ENCODE measurements at regions not wholly inside any gene's neighbourhood (a gene's known extent, or its start where the extent isn't known, plus 50 kb on each side); places are given as distances from the start of the nearest gene placed in this dataset.

DNA sequence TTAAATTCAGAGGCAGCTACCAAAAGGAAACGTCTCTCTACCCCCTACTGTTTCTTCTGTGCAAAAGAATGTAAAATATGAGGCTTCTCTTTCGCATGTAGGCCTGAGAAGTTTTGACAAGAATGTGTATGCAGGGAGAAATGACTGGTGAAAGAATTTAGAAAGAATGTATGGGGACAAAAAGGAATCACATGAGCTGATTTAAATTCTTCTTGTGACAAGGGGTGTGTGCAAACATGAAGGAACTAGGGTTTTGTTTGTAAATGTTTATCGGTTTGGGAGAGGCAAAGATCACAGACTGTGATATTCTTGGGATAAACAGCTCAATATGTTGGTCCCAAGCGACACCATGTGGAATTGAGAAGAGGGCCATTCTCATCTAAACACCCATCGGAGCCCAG lies 345.2 kb upstream of the VRK2 start:
- H4K8ac ChIP-seq (replicated peaks; ENCODE audit: insufficient read length, low read depth, low read length) = no peak overlapping the region
- no peak overlapping the region for H4K5ac ChIP-seq (ENCODE audit: insufficient read length, low read depth, low read length)
- Mint-ChIP-seq H3K9me3 (no peaks in the 10 kb centered on the region; a peak in 1 of 5 replicates), H3K27ac (peak overlapping the region; percentile 29 to 96 (median 87)), H3K36me3 (ENCODE audit: insufficient read depth in 1 of 3, low read depth in 3 of 3) (peaks cover 0 to 2% (median 0%) of the 10 kb centered on the region in 3 experiments; a peak in 3 of 7 replicates), H3K27me3 (ENCODE audit: low read depth) (no peaks in the 10 kb centered on the region), H3K4me3 (no peak overlapping the region; a peak in 1 of 5 replicates), H3K4me1 (peaks cover 30 to 47% of the 10 kb centered on the region in 2 experiments)
- peak overlapping the region; percentile 80 for H3K27ac ChIP-seq (ENCODE audit: insufficient read length, low read depth, low read length)
- H3K23me2 ChIP-seq (ENCODE audit: insufficient read length, low read depth, low read length, poor library complexity, severe bottlenecking) = no peaks in the 10 kb centered on the region
- no peak overlapping the region for H2AK5ac ChIP-seq (ENCODE audit: insufficient read length, low read length)
- TF ChIP-seq, protein P1, sequence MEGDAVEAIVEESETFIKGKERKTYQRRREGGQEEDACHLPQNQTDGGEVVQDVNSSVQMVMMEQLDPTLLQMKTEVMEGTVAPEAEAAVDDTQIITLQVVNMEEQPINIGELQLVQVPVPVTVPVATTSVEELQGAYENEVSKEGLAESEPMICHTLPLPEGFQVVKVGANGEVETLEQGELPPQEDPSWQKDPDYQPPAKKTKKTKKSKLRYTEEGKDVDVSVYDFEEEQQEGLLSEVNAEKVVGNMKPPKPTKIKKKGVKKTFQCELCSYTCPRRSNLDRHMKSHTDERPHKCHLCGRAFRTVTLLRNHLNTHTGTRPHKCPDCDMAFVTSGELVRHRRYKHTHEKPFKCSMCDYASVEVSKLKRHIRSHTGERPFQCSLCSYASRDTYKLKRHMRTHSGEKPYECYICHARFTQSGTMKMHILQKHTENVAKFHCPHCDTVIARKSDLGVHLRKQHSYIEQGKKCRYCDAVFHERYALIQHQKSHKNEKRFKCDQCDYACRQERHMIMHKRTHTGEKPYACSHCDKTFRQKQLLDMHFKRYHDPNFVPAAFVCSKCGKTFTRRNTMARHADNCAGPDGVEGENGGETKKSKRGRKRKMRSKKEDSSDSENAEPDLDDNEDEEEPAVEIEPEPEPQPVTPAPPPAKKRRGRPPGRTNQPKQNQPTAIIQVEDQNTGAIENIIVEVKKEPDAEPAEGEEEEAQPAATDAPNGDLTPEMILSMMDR (conservative IDR thresholded peaks at IDR 0.05) = peak; percentile 34; the same call in 1 of the 3 replicates
- H3K23ac ChIP-seq (ENCODE audit: insufficient read length, low read depth, low read length) = no peak overlapping the region
- no peaks in the 10 kb centered on the region for H4K20me1 ChIP-seq (ENCODE audit: control insufficient read depth, insufficient read depth, insufficient read length)
- no peak overlapping the region for H3K18ac ChIP-seq (ENCODE audit: insufficient read length, low read depth, low read length)
- H3K56ac ChIP-seq (ENCODE audit: insufficient read length, low read depth, low read length) = no peak overlapping the region
- no peak overlapping the region for H3K9ac ChIP-seq (ENCODE audit: extremely low read depth, insufficient read length, low read length)
- no peak overlapping the region for H2BK5ac ChIP-seq (ENCODE audit: insufficient read length, low read length)
- no peak overlapping the region for H2BK20ac ChIP-seq (ENCODE audit: low read depth, low read length, poor library complexity, severe bottlenecking)
- H3K27me3 ChIP-seq (ENCODE audit: insufficient read depth, low read length) = no peaks in the 10 kb centered on the region
- WGBS (ENCODE audit: extremely low coverage, insufficient read length, low lambda C conversion rate) = no CpG with 5 or more reads among the region's 5 CpGs
- H2BK12ac ChIP-seq (ENCODE audit: insufficient read length, low read depth, low read length) = no peak overlapping the region
- H3K14ac ChIP-seq (ENCODE audit: insufficient read depth, low read length) = no peak overlapping the region
- H2BK120ac ChIP-seq (ENCODE audit: low read depth, low read length, poor library complexity, severe bottlenecking) = no peak overlapping the region
- no peaks in the 10 kb centered on the region for H3K79me2 ChIP-seq (ENCODE audit: insufficient read depth, low read length)
- DNase-seq = no peak
- H3K4me1 ChIP-seq (ENCODE audit: insufficient read depth, low read length) = peaks cover 5% of the 10 kb centered on the region; the same call in 1 of the 2 replicates
- H3K9me3 ChIP-seq (ENCODE audit: control insufficient read depth, low read depth, low read length) = no peaks in the 10 kb centered on the region
- H4K91ac ChIP-seq (ENCODE audit: insufficient read length, low read depth, low read length) = no peak overlapping the region
- no peak overlapping the region for H3K4ac ChIP-seq (ENCODE audit: low read depth, low read length)
- no peaks in the 10 kb centered on the region for H3K79me1 ChIP-seq (ENCODE audit: insufficient read depth, low read depth, low read length, poor library complexity, severe bottlenecking)
- no peak overlapping the region for H2AFZ ChIP-seq (ENCODE audit: low read length)
- H3T11ph ChIP-seq (ENCODE audit: low read length) = no peak overlapping the region
- no peak overlapping the region for H2BK15ac ChIP-seq (ENCODE audit: low read depth, low read length)
- H3K4me2 ChIP-seq (ENCODE audit: insufficient read depth, insufficient read length, low read length) = no peak overlapping the region

Measured in H9 (cell line).